ENCODE measurements at regions not wholly inside any gene's neighbourhood (a gene's known extent, or its start where the extent isn't known, plus 50 kb on each side); places are given as distances from the start of the nearest gene placed in this dataset.
"Not testable (repeated sequence)": the region's sequence is repeated elsewhere in the genome, so short reads cannot be mapped to it uniquely, and the experiment has no call there.

- DNase-seq = no peak
Measured at GRCh38 chr2:39867268-39867667, 88.2 kb upstream of the THUMPD2 start.

- DNase-seq = no peak
Measured at GRCh38 chr2:39865751-39866150, 86.7 kb upstream of the THUMPD2 start.

- not testable (repeated sequence) for DNase-seq
Measured at GRCh38 chr2:39863672-39864071, 84.6 kb upstream of the THUMPD2 start.

GRCh38 chr2:39860538-39860937 lies 81.5 kb upstream of the THUMPD2 start:
- DNase-seq = no peak

GRCh38 chr2:39858677-39859076 lies 79.6 kb upstream of the THUMPD2 start:
- DNase-seq = no peak

- DNase-seq = no peak
Measured at GRCh38 chr2:39855856-39856255, 76.8 kb upstream of the THUMPD2 start.

- no peak for DNase-seq
Measured at GRCh38 chr2:39854771-39855170, 75.7 kb upstream of the THUMPD2 start.

GRCh38 chr2:39852831-39853230 lies 73.8 kb upstream of the THUMPD2 start:
- DNase-seq = no peak

GRCh38 chr2:39851651-39852110 lies 72.6 kb upstream of the THUMPD2 start:
- no peak for DNase-seq

GRCh38 chr2:39851251-39851650 lies 72.2 kb upstream of the THUMPD2 start:
- no peak for DNase-seq

- no peak for DNase-seq
Measured at GRCh38 chr2:39849982-39850526, 71.0 kb upstream of the THUMPD2 start.

- no peak for DNase-seq
Measured at GRCh38 chr2:39849064-39849463, 70.0 kb upstream of the THUMPD2 start.

- DNase-seq = no peak
Measured at GRCh38 chr2:39845460-39846146, 66.5 kb upstream of the THUMPD2 start.

GRCh38 chr2:39839261-39839848 lies 60.3 kb upstream of the THUMPD2 start:
- DNase-seq = no peak

- no peak for DNase-seq
Measured at GRCh38 chr2:39838589-39838988, 59.5 kb upstream of the THUMPD2 start.

- peak; percentile 2 for DNase-seq
Measured at GRCh38 chr2:39837856-39838453, 58.9 kb upstream of the THUMPD2 start.

- no peak for DNase-seq
Measured at GRCh38 chr2:39836638-39837037, 57.6 kb upstream of the THUMPD2 start.

- DNase-seq = no peak
Measured at GRCh38 chr2:39834426-39834825, 55.4 kb upstream of the THUMPD2 start.

GRCh38 chr2:39830610-39831009 lies 51.6 kb upstream of the THUMPD2 start:
- not testable (repeated sequence) for DNase-seq

All from NK-92 treated with Interleukin-12 subunit alpha and Interleukin-12 subunit beta, amount 100 ng/mL, for 24 hours (cell line).